NCI-H1930 (cell line): ENCODE measurements at regions not wholly inside any gene's neighbourhood (a gene's known extent, or its start where the extent isn't known, plus 50 kb on each side); places are given as distances from the start of the nearest gene placed in this dataset.
A peak's percentile ranks its signal among the peaks of the same experiment; 100 is the strongest.

Source experiments
- DNase-seq, 2 experiments: peaks; one replicate each; lab custom pipeline; 2025; lab: John Stamatoyannopoulos, UW

DNA sequence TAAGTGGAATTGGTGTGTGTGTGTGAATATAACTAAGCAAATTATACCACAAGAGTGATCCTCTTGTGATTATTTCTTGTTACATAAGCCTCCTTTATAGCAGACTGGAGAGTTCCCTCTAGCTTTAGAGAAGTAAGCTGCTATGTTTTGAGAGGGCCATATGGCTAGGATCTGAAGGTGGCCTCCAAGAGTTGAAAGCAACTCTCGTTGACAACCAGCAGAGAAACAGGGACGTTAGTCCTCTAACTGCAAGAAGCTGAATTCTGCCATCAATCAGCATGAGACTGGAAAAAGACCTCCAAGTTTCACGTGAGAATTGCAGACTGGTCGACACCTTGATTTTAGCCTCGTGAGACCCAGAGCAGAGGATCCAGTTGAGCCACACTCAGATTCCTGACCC lies 278.5 kb upstream of the ZNF717 start:
- no peak for DNase-seq

DNA sequence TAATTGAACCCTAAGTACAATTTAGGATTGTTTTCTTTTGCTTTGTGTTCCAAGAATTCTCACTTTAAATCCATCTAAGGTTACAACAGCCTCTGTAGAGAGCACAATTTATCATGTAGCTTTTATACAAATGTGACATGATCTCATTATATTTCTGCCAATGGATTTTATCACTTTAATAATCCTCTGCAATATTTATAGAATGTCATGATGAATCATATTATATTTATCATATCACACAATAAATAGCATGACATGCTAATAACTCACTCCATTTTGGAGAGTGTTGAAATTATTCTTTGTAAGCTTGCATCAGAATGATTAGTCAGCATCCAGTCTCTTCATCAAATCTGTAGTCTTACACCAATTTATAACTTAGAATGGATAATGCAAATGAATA lies 280.6 kb upstream of the ZNF717 start:
- DNase-seq = no peak

DNA sequence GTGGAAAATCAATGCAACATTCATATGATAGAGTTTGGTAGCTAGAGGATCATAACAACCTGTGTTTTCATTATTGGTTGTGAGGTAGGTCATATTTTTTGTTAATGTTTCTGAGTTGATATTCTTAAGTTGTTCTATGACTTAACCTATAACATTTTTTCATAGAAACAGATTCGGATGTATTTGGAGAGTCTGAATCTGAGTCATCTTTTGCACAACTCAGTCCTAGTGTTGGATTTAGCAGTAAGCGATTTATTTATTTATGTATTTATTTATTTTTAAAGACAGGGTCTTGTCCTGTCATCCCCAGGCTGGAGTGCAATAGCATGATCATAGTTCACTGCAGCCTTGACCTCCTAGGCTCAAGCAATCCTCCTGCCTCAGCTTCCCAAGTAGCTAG lies 292.8 kb upstream of the ZNF717 start:
- DNase-seq = no peak

DNA sequence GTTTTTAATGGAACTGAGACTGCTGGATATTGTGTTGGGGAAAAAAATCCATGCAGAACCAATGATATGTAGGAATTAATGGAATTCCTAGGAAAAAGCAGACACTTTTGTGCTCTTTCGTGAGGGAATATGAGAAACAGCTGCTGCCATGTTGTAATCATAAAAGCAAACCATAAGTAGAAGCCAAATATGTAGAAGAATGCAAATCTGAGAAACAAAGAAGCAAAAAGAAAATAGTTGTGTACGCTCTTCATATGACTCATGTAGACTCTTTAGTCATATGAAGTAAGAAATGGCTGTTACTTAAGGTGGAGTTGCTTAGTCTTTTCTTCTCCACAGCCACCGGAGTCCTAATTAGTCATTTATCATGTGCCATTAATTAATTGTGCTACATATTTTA lies 298.6 kb upstream of the ZNF717 start:
- no peak for DNase-seq

DNA sequence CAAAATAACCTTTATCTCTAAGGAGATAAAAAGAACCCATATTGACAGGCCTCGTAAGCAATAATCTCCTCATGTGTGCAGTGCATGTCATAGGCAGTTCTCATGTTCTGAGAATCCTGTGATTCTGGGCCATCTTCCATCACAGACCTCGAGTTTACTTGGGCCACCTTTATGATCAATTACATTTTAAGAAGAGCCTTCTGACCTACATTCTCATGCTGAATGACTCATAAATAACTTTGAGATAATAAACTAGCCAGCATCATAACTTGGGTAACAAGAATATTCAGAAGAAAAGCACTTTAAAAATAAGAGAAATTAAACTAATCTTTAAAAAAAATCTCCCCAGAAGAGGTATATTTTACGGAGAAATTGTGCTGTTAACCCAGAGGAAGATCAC lies 310.7 kb upstream of the ZNF717 start:
- no peak for DNase-seq

DNA sequence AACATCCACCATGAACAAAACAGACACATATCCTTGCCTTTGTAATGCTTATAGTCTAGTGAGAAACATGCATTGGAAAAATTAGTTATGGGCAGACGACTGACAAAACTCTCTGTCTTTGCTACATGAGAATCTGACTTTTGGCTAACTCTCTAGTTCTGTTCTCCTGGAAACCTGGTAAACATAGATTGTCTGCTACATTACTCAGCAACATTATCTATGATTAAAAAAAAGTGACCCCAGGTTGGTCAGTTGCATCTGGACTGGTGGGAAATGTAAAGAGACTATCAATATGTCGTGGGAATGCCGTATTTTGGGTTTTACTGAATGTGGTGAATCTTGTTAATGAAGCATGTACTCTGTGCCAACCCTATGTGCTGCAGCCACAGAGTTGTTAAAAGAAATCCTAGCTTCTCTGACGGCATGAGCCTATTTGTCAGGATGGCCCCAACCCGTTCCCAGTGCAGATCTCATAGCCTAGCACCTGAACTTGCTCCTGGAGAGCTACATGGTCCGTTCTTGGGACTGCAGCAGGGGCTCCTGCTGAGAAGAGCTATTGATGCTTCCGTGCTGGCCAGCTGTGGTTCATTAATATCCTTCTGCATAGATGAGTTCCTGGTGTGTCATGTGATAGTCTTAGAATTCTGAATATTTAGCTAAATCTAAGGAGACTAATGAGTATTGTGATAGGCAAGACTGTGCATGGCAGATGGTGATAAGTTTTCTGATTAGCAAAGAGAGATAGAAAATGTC lies 311.7 kb upstream of the ZNF717 start:
- no peak for DNase-seq

DNA sequence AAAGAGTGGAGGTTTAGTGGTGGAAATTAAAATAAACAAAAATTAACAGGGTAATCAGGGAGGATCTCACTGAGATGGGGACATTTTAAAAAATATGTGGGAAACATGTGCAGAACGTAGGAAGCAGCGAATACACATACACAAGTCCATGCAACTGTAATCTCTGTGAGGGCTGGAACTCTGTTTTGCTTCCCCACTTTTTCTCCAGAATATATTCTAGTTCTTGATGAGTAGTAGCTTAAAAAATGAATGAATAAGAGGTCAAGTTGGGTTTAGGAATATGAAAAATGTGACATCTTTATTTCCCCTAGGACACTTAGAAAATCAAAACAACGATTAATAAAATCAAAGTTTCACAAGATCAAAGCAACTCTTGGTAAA lies 312.2 kb upstream of the ZNF717 start:
- DNase-seq = no peak

DNA sequence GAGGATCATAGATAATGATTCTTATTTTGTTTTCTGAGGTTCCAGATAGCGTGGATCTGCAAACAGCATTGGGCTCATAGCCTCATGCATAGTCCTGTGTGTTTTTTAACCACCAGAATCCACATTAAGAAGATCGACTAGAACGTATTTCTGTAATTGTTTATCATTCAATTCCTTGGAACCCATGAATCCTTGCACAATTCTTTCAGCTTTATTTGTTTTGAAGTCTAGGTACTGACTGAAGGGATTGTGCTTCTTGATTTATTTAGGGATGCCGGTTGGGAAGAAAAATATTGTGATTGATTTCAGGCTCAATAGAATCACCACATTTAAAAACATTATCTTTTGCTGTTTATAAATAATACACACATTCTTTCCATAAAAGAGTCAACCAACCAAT lies 314.6 kb upstream of the ZNF717 start:
- no peak for DNase-seq

DNA sequence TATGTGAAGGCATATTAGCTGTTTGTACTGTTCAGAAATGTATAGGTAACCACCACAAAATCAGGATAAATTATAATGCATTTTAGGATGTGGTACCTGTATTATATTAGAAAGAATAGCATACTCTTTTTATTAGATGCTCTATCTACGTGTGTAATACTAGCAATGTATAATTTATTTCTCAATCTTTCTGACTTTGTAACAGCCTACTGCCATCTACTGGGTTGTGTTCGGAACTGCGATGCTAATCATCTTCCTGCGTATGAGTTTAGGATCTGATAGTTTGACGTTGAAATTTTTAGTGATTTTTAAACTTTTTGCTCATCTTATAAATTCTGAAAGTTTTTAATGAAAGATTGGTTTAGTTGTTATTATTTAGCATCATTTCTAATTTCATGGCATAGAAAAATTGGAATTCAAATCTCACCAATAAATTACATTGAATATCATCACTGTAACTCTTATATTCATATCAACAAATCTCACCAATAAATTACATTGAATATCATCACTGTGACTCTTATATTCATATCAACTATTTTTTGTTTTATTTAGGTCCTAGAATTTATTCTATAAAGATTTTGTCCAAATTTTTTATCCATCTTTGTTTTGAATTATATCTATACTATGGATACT lies 322.7 kb upstream of the ZNF717 start:
- peak in 1 of 2 experiments; percentile 8 for DNase-seq

DNA sequence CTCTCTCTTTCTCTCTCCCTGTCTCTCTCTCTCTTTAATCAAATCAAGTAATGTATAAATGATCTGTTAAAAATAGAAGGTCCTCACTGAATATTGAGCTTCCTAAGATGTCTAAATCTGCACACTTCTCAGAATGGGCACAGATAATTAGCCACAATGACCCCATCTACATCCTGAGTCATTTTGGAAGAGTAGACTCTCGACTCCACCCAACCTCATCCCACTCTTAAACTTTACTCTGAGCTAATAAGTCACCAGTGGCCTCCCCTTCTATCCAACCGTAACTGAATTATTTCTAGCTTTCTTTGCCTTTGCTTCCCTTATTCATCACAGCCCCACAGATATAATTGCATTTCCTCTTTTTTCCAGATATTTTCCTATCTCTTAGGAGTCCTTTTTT lies 326.5 kb upstream of the ZNF717 start:
- DNase-seq = no peak

DNA sequence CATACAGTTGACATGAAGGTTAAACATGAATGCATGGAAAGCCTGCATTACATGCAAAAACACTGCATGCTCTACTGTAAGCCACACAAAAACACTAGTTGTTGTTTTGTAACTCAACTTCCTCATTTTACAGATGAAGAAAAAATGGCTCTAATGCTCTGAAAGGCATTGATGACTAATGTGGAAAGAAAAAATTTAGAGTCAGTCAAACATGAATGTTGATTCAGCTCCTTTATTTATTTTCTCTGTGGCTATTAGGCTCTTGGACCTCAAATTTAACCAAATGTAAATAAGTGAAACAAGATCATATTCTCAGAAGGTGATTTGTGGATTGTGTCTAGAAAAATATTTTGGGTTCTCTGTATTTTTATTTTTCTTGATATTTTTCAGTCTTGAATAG lies 336.7 kb upstream of the ZNF717 start:
- no peak for DNase-seq

DNA sequence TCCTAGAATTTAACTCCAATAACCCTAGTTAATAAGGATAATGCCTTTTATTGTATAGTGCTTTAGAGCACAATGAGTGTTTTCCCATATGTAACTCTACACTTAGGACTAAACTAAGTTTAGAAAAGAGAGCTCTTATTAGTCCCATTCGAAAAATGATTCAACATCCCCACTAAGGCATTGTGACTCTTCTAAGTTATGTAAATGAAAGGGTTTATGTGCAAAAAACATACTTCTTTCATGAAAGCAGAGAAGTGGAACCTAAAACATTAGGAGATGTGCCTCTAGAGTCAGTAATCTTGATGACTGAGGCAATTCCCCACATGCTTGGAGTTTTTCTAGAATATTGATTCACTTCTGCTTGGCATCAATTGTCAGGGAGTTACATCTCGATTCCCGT lies 344.1 kb upstream of the ZNF717 start:
- DNase-seq = no peak

DNA sequence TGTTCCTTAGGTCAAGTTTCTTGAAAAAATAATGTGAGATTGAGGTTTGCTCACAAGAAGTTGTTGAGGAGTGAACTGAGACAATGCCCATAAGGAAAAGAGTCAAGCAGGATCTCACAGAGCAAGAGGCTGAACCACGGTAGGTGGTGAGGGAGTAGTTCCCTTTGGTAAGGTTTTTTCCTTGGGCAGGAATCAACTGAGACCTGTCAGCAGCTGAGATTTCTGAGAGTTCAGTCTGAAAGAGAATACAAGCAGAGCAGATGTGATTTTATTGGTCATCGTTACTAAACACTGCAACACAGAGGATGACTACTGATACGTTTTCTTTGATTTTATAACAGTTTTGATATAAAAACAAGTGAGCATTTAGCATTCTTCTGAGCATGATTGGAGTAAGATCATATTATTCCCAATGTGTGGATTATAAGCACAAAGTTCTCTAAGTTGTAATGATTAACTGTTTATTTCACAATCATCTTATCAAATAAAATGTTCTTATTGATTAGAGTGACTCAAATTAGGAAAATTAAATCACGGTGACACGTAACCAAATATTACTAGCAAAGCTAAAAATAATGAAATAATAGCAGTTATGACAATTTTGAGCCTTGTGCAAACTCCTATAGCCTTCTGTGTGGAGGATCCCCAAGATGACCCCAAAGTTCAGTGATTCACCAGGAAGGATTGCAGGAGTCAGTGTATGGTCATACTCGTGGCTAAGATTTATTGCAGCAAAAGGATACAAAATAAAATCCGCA lies 346.2 kb upstream of the ZNF717 start:
- no peak for DNase-seq

DNA sequence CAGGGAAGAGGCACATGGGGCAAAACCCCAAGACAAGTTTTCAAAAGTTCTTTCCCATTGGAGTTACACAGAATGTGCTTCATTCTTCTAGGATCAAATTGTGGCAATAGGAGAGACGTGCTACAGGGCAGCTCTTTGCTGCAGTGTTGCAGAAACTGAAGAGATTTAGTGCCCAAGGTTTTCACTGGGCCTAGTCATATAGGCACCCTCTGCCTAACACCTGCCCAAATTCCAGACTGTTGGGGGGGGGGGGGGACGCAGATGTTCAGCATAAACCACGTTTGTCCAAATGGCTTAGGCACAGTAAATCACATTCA lies 346.8 kb upstream of the ZNF717 start:
- no peak for DNase-seq

DNA sequence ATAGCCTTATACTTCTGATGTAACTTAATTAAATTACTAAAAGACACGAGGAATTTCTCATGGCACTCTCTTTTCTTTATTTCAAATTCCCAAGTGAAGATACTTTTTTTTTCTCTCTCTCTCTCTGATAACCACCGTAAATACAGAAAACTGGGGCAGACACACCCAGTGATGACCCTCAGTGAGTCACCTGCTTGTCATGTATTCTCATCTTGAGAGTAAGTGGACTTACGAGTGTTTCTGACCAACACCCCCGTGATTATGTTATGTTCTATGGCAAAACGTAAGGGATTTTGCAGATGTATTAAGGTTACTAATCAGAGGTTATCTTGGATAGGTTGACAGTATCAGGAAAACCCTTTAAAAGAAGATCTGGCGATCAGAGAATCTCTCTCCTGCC lies 348.8 kb upstream of the ZNF717 start:
- no peak for DNase-seq

DNA sequence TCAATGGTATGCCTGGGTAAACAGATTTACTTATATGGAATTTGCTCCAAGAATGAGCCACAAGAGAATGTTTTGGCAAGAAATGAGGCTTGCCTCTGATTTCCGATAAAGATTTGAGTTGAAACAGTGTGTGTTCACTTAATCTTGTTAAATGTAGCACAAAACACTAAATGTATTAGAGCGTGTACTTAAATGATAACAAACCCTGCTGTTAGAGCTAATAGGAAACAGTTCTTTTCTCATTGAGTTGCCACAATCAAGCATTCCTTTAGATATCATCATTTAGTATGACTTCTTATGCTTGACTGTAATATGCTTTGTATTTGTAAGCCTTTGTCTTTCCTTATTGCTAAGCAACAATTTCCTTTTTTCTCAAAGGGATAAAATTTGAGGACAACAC lies 353.6 kb upstream of the ZNF717 start:
- DNase-seq = no peak

DNA sequence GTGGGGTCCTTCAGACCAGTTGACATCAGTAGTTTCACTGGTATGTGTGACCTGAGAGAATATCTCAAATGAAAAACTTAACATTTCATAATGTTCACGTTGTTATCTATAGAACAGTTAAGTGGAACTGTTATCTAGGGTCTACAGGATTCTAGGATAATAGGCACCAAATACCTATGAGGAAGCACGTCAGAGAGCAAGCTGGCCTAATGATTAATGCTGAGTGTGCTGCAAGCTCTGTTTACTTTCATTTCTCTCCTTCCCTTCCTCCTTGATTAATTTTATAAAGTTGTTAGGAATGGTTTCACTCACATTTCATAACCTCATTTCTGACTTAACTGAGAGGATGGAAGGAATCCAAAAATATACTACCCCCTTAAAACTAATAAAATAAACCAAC lies 362.5 kb upstream of the ZNF717 start:
- no peak for DNase-seq

DNA sequence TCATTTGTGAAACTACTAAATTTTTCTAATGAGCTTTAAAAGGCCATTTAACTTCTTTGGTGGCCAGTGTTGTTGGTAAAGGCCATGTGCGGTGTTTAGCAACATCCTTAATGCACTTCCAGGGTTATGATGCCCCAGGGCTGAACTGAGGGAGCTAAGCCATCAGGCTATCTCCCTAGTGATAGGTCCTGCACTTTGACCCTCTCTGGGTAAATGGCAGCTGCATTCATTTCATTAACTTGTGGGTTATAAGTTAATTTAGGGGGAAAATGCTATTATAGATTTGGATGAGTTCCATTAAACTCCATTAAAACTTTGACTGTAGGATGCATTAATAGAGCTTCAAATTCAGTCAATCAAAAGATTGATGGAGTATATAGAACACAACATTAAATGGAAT lies 366.7 kb upstream of the ZNF717 start:
- no peak for DNase-seq

DNA sequence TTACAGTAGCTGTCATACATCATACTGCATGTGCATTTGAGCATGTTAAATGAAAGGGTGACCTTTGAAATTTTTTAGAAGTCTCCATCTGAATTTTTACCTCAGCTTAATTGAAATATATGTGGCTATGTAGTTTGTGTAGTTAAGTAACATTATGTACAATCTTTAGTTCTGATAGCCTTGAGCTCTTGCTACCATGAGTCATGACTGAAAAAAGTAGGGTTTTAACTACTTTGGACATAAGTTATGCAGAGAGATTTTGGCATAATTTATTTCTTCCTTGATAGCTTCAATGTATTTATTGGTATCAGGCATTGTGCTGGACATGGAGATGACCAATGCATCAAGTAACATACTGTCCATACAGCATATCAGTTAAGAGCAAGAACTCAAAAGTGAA lies 376.5 kb upstream of the ZNF717 start:
- no peak for DNase-seq

DNA sequence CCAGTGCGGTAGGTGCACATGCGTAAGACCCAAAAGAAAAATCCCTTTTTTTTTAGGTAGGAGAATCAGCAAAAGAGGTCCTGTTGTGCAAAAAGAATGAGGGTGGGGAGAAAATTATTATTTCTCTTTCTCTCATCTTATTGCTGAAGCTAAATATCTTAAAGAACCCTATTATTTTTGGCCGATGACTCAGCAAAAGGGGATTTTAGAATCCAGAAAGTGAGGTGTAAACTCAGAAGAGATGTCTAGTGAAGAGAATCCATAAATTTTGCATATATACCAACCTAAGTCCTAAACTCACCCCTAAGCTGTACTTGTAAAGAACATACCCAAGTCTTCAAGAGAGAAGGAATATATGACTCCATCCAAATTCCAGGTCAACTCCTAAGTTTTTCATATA lies 386.3 kb upstream of the ZNF717 start:
- no peak for DNase-seq

DNA sequence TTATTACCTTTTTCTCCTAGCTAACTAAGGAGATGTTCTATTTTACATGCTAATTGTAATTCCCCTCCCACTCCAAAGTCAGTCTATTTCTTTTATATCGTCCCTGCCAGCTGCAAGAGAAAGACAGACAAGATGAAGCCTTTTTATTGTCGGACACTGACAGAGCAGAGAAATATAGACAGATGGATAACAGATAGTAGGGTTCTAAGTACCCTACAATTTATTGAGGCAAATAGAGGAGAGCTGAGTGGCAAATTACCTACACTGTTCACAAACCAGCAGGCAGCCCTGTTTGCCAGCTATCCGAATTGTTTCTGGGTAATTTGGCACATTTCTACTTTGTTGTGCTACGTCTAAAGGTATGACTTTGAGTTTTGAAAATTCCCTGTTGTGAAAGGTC lies 392.3 kb upstream of the ZNF717 start:
- peak in 1 of 2 experiments; percentile 0 for DNase-seq

DNA sequence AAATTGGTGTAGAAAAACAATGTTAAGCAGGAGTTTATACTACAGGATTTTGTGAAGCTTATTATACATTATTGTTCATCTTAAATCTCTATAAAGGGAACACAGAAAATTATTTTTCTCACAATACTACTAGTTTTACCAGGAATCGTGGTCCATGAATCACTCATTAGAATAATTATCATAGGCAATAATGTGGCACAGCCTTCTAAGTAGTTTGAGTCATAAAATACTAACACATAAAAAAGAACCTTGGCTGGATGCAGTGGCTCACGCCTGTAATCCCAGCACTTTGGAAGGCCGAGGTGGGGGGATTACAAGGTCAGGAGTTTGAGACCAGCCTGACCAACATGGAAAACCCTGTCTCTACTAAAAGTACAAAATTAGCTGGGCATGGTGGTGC lies 393.1 kb upstream of the ZNF717 start:
- no peak for DNase-seq

DNA sequence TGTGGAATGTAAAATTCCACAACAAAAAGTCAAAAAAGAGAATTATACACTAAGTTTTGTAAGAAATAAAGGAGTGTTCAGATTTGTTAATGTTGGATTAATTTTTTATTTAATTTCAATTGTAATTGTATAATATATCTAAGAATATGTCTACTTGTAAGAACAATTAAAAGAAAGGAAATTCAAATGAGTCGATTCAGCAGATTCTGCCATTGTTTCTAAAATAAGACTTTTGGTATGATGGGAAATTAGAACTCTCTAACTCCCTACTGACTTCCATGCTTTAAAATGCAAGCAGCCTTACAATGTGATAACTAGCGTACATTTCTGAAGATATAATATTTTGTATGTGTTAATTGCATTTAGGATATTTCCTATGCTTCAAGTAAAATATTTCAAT lies 395.9 kb upstream of the ZNF717 start:
- no peak for DNase-seq

DNA sequence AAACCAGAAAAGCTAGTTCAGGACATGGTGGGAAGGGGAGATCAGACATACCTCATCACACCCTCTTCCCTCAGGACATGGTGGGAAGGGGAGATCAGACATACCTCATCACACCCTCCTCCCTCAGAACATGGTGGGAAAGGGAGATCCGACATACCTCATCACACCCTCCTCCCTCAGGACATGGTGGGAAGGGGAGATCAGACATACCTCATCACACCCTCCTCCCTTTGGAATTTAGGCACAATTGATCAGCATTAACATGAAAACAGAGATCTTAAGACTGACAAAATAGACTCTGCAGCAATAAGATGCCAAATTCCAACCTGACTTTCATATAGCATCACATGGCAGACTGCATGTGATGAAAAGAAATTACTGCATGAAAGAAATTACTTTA lies 412.7 kb upstream of the ZNF717 start:
- DNase-seq = no peak
